ENCODE measurements at regions not wholly inside any gene's neighbourhood (a gene's known extent, or its start where the extent isn't known, plus 50 kb on each side); places are given as distances from the start of the nearest gene placed in this dataset.
"Not testable (repeated sequence)": the region's sequence is repeated elsewhere in the genome, so short reads cannot be mapped to it uniquely, and the experiment has no call there.

GRCh38 chr3:59235634-59236012 is 185.8 kb upstream of the CFAP20DC start:
- Histone ChIP-seq H3K27ac (ENCODE audit: low read length) (no peak overlapping the region), H3K36me3 (ENCODE audit: control insufficient read depth, insufficient read depth, low read length) (no peaks in the 10 kb centered on the region), H3K27me3 (ENCODE audit: control insufficient read depth, insufficient read depth, low read length) (no peaks in the 10 kb centered on the region), H3K9me3 (ENCODE audit: control insufficient read depth, low read depth, low read length) (no peaks in the 10 kb centered on the region), H3K4me1 (ENCODE audit: control insufficient read depth, insufficient read depth, low read length) (no peaks in the 10 kb centered on the region), H3K4me3 (ENCODE audit: low read length) (no peak overlapping the region)
- whole genome bisulfite sequencing (ENCODE audit: insufficient coverage, low lambda C conversion rate), result 100% methylated on average over 1 of the region's 3 CpGs
- DNase-seq, result no peak

- no peaks in the 10 kb centered on the region for H3K9me3 ChIP-seq (ENCODE audit: control insufficient read depth, low read depth, low read length)
- no peak overlapping the region for H3K27ac ChIP-seq (ENCODE audit: low read length)
- no peaks in the 10 kb centered on the region for H3K27me3 ChIP-seq (ENCODE audit: control insufficient read depth, insufficient read depth, low read length)
- H3K4me3 ChIP-seq (ENCODE audit: low read length), result no peak overlapping the region
- no peaks in the 10 kb centered on the region for H3K4me1 ChIP-seq (ENCODE audit: control insufficient read depth, insufficient read depth, low read length)
- no peaks in the 10 kb centered on the region for H3K36me3 ChIP-seq (ENCODE audit: control insufficient read depth, insufficient read depth, low read length)
- no peak for DNase-seq
- WGBS (ENCODE audit: insufficient coverage, low lambda C conversion rate), result 80% methylated on average over 1 of the region's 2 CpGs
Observed at GRCh38 chr3:59234884-59235633, 185.2 kb upstream of the CFAP20DC start.

- not testable (repeated sequence) for H3K4me3 ChIP-seq (ENCODE audit: low read length); H3K9me3 ChIP-seq (ENCODE audit: control insufficient read depth, low read depth, low read length); H3K27me3 ChIP-seq (ENCODE audit: control insufficient read depth, insufficient read depth, low read length); H3K36me3 ChIP-seq (ENCODE audit: control insufficient read depth, insufficient read depth, low read length); H3K27ac ChIP-seq (ENCODE audit: low read length); H3K4me1 ChIP-seq (ENCODE audit: control insufficient read depth, insufficient read depth, low read length); DNase-seq
- WGBS (ENCODE audit: insufficient coverage, low lambda C conversion rate), result no CpG with 5 or more reads among the region's 2 CpGs
Observed at GRCh38 chr3:59230379-59230778, 180.6 kb upstream of the CFAP20DC start.

- H3K4me1 ChIP-seq (ENCODE audit: control insufficient read depth, insufficient read depth, low read length), result peaks cover 3% of the 10 kb centered on the region
- DNase-seq, result no peak
Observed at GRCh38 chr3:59213860-59214259, 164.0 kb upstream of the CFAP20DC start.

GRCh38 chr3:59212128-59212779 is 162.4 kb upstream of the CFAP20DC start:
- Histone ChIP-seq H3K9me3 (ENCODE audit: control insufficient read depth, low read depth, low read length) (no peaks in the 10 kb centered on the region), H3K27ac (ENCODE audit: low read length) (no peak overlapping the region), H3K4me1 (ENCODE audit: control insufficient read depth, insufficient read depth, low read length) (peaks cover 3% of the 10 kb centered on the region), H3K4me3 (ENCODE audit: low read length) (no peak overlapping the region), H3K36me3 (ENCODE audit: control insufficient read depth, insufficient read depth, low read length) (no peaks in the 10 kb centered on the region), H3K27me3 (ENCODE audit: control insufficient read depth, insufficient read depth, low read length) (no peaks in the 10 kb centered on the region)
- DNase-seq, result peak in 1 of 2 donors; percentile 33

More at GRCh38 chr3:59213860-59214259, 164.0 kb upstream of the CFAP20DC start:
- H3K4me3 ChIP-seq (ENCODE audit: low read length), result no peak overlapping the region
- H3K36me3 ChIP-seq (ENCODE audit: control insufficient read depth, insufficient read depth, low read length), result no peaks in the 10 kb centered on the region
- H3K27me3 ChIP-seq (ENCODE audit: control insufficient read depth, insufficient read depth, low read length), result no peaks in the 10 kb centered on the region
- H3K27ac ChIP-seq (ENCODE audit: low read length), result no peak overlapping the region
- no peaks in the 10 kb centered on the region for H3K9me3 ChIP-seq (ENCODE audit: control insufficient read depth, low read depth, low read length)

GRCh38 chr3:59210260-59210659 is 160.4 kb upstream of the CFAP20DC start:
- DNase-seq, result peak in 1 of 2 donors; percentile 19
- H3K4me3 ChIP-seq (ENCODE audit: low read length), result no peak overlapping the region
- no peaks in the 10 kb centered on the region for H3K27me3 ChIP-seq (ENCODE audit: control insufficient read depth, insufficient read depth, low read length)
- H3K36me3 ChIP-seq (ENCODE audit: control insufficient read depth, insufficient read depth, low read length), result no peaks in the 10 kb centered on the region
- WGBS (ENCODE audit: insufficient coverage, low lambda C conversion rate), result no CpG with 5 or more reads among the region's 2 CpGs
- H3K4me1 ChIP-seq (ENCODE audit: control insufficient read depth, insufficient read depth, low read length), result peaks cover 3% of the 10 kb centered on the region
- H3K9me3 ChIP-seq (ENCODE audit: control insufficient read depth, low read depth, low read length), result no peaks in the 10 kb centered on the region
- no peak overlapping the region for H3K27ac ChIP-seq (ENCODE audit: low read length)

GRCh38 chr3:59192473-59192872 is 142.6 kb upstream of the CFAP20DC start:
- Histone ChIP-seq H3K9me3 (ENCODE audit: control insufficient read depth, low read depth, low read length) (no peaks in the 10 kb centered on the region), H3K36me3 (ENCODE audit: control insufficient read depth, insufficient read depth, low read length) (no peaks in the 10 kb centered on the region), H3K4me1 (ENCODE audit: control insufficient read depth, insufficient read depth, low read length) (no peaks in the 10 kb centered on the region), H3K27me3 (ENCODE audit: control insufficient read depth, insufficient read depth, low read length) (no peaks in the 10 kb centered on the region), H3K27ac (ENCODE audit: low read length) (no peak overlapping the region), H3K4me3 (ENCODE audit: low read length) (no peak overlapping the region)
- DNase-seq, result no peak

- Histone ChIP-seq H3K27ac (ENCODE audit: low read length) (no peak overlapping the region), H3K27me3 (ENCODE audit: control insufficient read depth, insufficient read depth, low read length) (no peaks in the 10 kb centered on the region), H3K4me1 (ENCODE audit: control insufficient read depth, insufficient read depth, low read length) (no peaks in the 10 kb centered on the region), H3K4me3 (ENCODE audit: low read length) (no peak overlapping the region), H3K9me3 (ENCODE audit: control insufficient read depth, low read depth, low read length) (no peaks in the 10 kb centered on the region), H3K36me3 (ENCODE audit: control insufficient read depth, insufficient read depth, low read length) (no peaks in the 10 kb centered on the region)
- 92% methylated on average over 2 of the region's 2 CpGs for WGBS (ENCODE audit: insufficient coverage, low lambda C conversion rate)
- DNase-seq, result no peak
Observed at GRCh38 chr3:59191651-59192050, 141.8 kb upstream of the CFAP20DC start.

GRCh38 chr3:59189939-59190338 is 140.1 kb upstream of the CFAP20DC start:
- H3K36me3 ChIP-seq (ENCODE audit: control insufficient read depth, insufficient read depth, low read length), result no peaks in the 10 kb centered on the region
- H3K27me3 ChIP-seq (ENCODE audit: control insufficient read depth, insufficient read depth, low read length), result no peaks in the 10 kb centered on the region
- H3K4me1 ChIP-seq (ENCODE audit: control insufficient read depth, insufficient read depth, low read length), result no peaks in the 10 kb centered on the region
- H3K9me3 ChIP-seq (ENCODE audit: control insufficient read depth, low read depth, low read length), result no peaks in the 10 kb centered on the region
- H3K27ac ChIP-seq (ENCODE audit: low read length), result no peak overlapping the region
- no peak for DNase-seq
- no peak overlapping the region for H3K4me3 ChIP-seq (ENCODE audit: low read length)
- WGBS (ENCODE audit: insufficient coverage, low lambda C conversion rate), result no CpG with 5 or more reads among the region's 5 CpGs

- H3K36me3 ChIP-seq (ENCODE audit: control insufficient read depth, insufficient read depth, low read length), result no peaks in the 10 kb centered on the region
- H3K9me3 ChIP-seq (ENCODE audit: control insufficient read depth, low read depth, low read length), result no peaks in the 10 kb centered on the region
- no CpG with 5 or more reads among the region's 4 CpGs for WGBS (ENCODE audit: insufficient coverage, low lambda C conversion rate)
- no peaks in the 10 kb centered on the region for H3K27me3 ChIP-seq (ENCODE audit: control insufficient read depth, insufficient read depth, low read length)
- H3K4me3 ChIP-seq (ENCODE audit: low read length), result no peak overlapping the region
- DNase-seq, result peak in 1 of 2 donors; percentile 58
- no peaks in the 10 kb centered on the region for H3K4me1 ChIP-seq (ENCODE audit: control insufficient read depth, insufficient read depth, low read length)
- H3K27ac ChIP-seq (ENCODE audit: low read length), result no peak overlapping the region
Observed at GRCh38 chr3:59189526-59189925, 139.7 kb upstream of the CFAP20DC start.

- Histone ChIP-seq H3K27ac (ENCODE audit: low read length) (no peak overlapping the region), H3K27me3 (ENCODE audit: control insufficient read depth, insufficient read depth, low read length) (no peaks in the 10 kb centered on the region), H3K9me3 (ENCODE audit: control insufficient read depth, low read depth, low read length) (no peaks in the 10 kb centered on the region), H3K4me1 (ENCODE audit: control insufficient read depth, insufficient read depth, low read length) (no peaks in the 10 kb centered on the region), H3K36me3 (ENCODE audit: control insufficient read depth, insufficient read depth, low read length) (no peaks in the 10 kb centered on the region), H3K4me3 (ENCODE audit: low read length) (no peak overlapping the region)
- 83% methylated on average over 1 of the region's 1 CpG for WGBS (ENCODE audit: insufficient coverage, low lambda C conversion rate)
- no peak for DNase-seq
Observed at GRCh38 chr3:59186725-59187124, 136.9 kb upstream of the CFAP20DC start.

All from large intestine (tissue), 3 donors.